AG10803 (cell line): ENCODE measurements at regions not wholly inside any gene's neighbourhood (a gene's known extent, or its start where the extent isn't known, plus 50 kb on each side); places are given as distances from the start of the nearest gene placed in this dataset.
"Not testable (repeated sequence)": the region's sequence is repeated elsewhere in the genome, so short reads cannot be mapped to it uniquely, and the experiment has no call there.

Experiments
- DNase-seq: peaks from one replicate; pipeline ENCODE4 v3.0.0; 2010; ENCODE audit warnings: low read depth
- H3K4me3 ChIP-seq: 2 replicates; pipeline ENCODE4 v1.5.1; 2011; ENCODE audit warnings: mild to moderate bottlenecking, low read length, control low read depth
- CTCF ChIP-seq: conservative IDR thresholded peaks from 2 replicates; pipeline ENCODE4 v1.5.1; 2011; ENCODE audit warnings: mild to moderate bottlenecking, low read length, control low read depth, inconsistent platforms

- no peak for TF ChIP-seq CTCF
- DNase-seq, result no peak
- H3K4me3 ChIP-seq, result no peak overlapping the region
These were observed 164.7 kb upstream of the TRPM3 start for GRCh38 chr9:71286146-71286545.

- no peak overlapping the region for H3K4me3 ChIP-seq
- peak; percentile 71 for DNase-seq
- peak; percentile 98 for TF ChIP-seq CTCF
These were observed 163.8 kb upstream of the TRPM3 start for GRCh38 chr9:71285191-71285656.

- H3K4me3 ChIP-seq, DNase-seq: not testable (repeated sequence)
These were observed 160.7 kb upstream of the TRPM3 start for GRCh38 chr9:71282116-71282515.

GRCh38 chr9:71279151-71279739, 157.8 kb upstream of the TRPM3 start:
- TF ChIP-seq CTCF, result no peak
- DNase-seq, result no peak
- no peak overlapping the region for H3K4me3 ChIP-seq

- no peak overlapping the region for H3K4me3 ChIP-seq
- TF ChIP-seq CTCF, result no peak
- no peak for DNase-seq
These were observed 152.2 kb upstream of the TRPM3 start for GRCh38 chr9:71273613-71274012.

- no peak for TF ChIP-seq CTCF
- no peak for DNase-seq
- H3K4me3 ChIP-seq, result no peak overlapping the region
These were observed 150.2 kb upstream of the TRPM3 start for GRCh38 chr9:71271602-71272001.

- no peak for TF ChIP-seq CTCF
- no peak for DNase-seq
- H3K4me3 ChIP-seq, result no peak overlapping the region
These were observed 149.1 kb upstream of the TRPM3 start for GRCh38 chr9:71270554-71270953.

- H3K4me3 ChIP-seq, result no peak overlapping the region
- no peak for DNase-seq
- no peak for TF ChIP-seq CTCF
These were observed 148.4 kb upstream of the TRPM3 start for GRCh38 chr9:71269859-71270258.
